H1 (cell line): ENCODE measurements at regions not wholly inside any gene's neighbourhood (a gene's known extent, or its start where the extent isn't known, plus 50 kb on each side); places are given as distances from the start of the nearest gene placed in this dataset.

Experiments
- CHD1 ChIP-seq: IDR thresholded peaks from 2 replicates; pipeline ENCODE4 v1.6.1; 2012; ENCODE audit warnings: low read depth, low read length, improper control_type of control experiment
- POLR2A ChIP-seq, 2 experiments: IDR thresholded peaks; 1 replicate in 1 of 2; 2 replicates in 1 of 2; pipeline ENCODE4 v1.6.1; 2011; ENCODE audit warnings: low read depth in 2 of 2, low read length in 2 of 2, mild to moderate bottlenecking in 2 of 2; ENCODE audit errors: control extremely low read depth in 1 of 2
- TCF12 ChIP-seq: IDR thresholded peaks from 2 replicates; pipeline ENCODE4 v1.6.1; 2011; ENCODE audit warnings: low read depth, mild to moderate bottlenecking, low read length

- TF ChIP-seq POLR2A (IDR thresholded peaks at IDR 0.05; ENCODE audit: control extremely low read depth in 1 of 2, low read depth in 2 of 2, low read length in 2 of 2) (no peak), TCF12 (no peak), CHD1 (no peak)
Measured at GRCh38 chr9:110148891-110149290, 59.1 kb downstream of the C9orf152 start.
